RWPE1 (cell line): ENCODE measurements at regions not wholly inside any gene's neighbourhood (a gene's known extent, or its start where the extent isn't known, plus 50 kb on each side); places are given as distances from the start of the nearest gene placed in this dataset.

ENCODE experiments used
- CTCF ChIA-PET: fragments of 350-600 bp; sonication (Branson Sonifier 250); formaldehyde crosslinking; extraction: SDS; loops from one replicate; lab custom pipeline; 2021; lab: Yijun Ruan, JAX
- POLR2A ChIA-PET: fragments of 400-600 bp; formaldehyde crosslinking; extraction: SDS; loops from one replicate; lab custom pipeline; 2020; ENCODE audit warnings: antibody characterized with exemption; ENCODE audit not compliant: low non-redundant PET; lab: Yijun Ruan, JAX
- DNase-seq: peaks from one replicate; pipeline ENCODE4 v3.0.0; 2012; ENCODE audit warnings: low spot score
- H3K27ac ChIP-seq: fragments of 450-650 bp; 2 replicates; pipeline ENCODE4 v1.5.1; 2017
- CTCF ChIP-seq: fragments of 450-650 bp; conservative IDR thresholded peaks from 2 replicates; pipeline ENCODE4 v1.5.1; 2017; ENCODE audit warnings: low read depth, mild to moderate bottlenecking

- H3K27ac ChIP-seq = no peak overlapping the region
- TF ChIP-seq CTCF = no peak
- ChIA-PET CTCF (no interaction called here), POLR2A (no interaction called here)
- no peak for DNase-seq
Measured at GRCh38 chr3:13201851-13202250, 128.6 kb upstream of the IQSEC1 start.

- ChIA-PET CTCF (no interaction called here), POLR2A (no interaction called here)
- TF ChIP-seq CTCF = no peak
- no peak overlapping the region for H3K27ac ChIP-seq
- DNase-seq = no peak
Measured at GRCh38 chr3:13200946-13201345, 127.7 kb upstream of the IQSEC1 start.

GRCh38 chr3:13200465-13200864 lies 127.2 kb upstream of the IQSEC1 start:
- DNase-seq = no peak
- ChIA-PET POLR2A (no interaction called here), CTCF (no interaction called here)
- TF ChIP-seq CTCF = no peak
- H3K27ac ChIP-seq = no peak overlapping the region

- DNase-seq = no peak
- TF ChIP-seq CTCF = no peak
- POLR2A ChIA-PET = no interaction called here
- H3K27ac ChIP-seq = no peak overlapping the region
- CTCF ChIA-PET = no interaction called here
Measured at GRCh38 chr3:13199899-13200451, 126.7 kb upstream of the IQSEC1 start.

- H3K27ac ChIP-seq = no peak overlapping the region
- POLR2A ChIA-PET = no interaction called here
- TF ChIP-seq CTCF = no peak
- CTCF ChIA-PET = interaction anchor here (0.6 kb wide), 1 partner anchor 230 kb away, joined by 3 read pairs; no protein-coding TSS in a partner anchor
- no peak for DNase-seq
Measured at GRCh38 chr3:13199006-13199776, 126.0 kb upstream of the IQSEC1 start.

- no peak for TF ChIP-seq CTCF
- ChIA-PET CTCF (interaction anchor here (0.6 to 0.7 kb wide), 2 partner anchors 39 to 231 kb away, joined by 3 read pairs; no protein-coding TSS in a partner anchor), POLR2A (no interaction called here)
- H3K27ac ChIP-seq = no peak overlapping the region
- DNase-seq = no peak
Measured at GRCh38 chr3:13198264-13198879, 125.1 kb upstream of the IQSEC1 start.
